HG03469 (cell line): ENCODE measurements at regions not wholly inside any gene's neighbourhood (a gene's known extent, or its start where the extent isn't known, plus 50 kb on each side); places are given as distances from the start of the nearest gene placed in this dataset.

Source experiments
- ATAC-seq: cut with Tn5 transposase; IDR thresholded peaks from one replicate; pipeline ENCODE4 v1.9.1; 2021; ENCODE audit warnings: mild to moderate bottlenecking, moderate library complexity, moderate number of reproducible peaks; ENCODE audit not compliant: unreplicated experiment

GRCh38 chrX:139293991-139294390, 236.5 kb upstream of the F9 start:
- no peak for ATAC-seq

DNA sequence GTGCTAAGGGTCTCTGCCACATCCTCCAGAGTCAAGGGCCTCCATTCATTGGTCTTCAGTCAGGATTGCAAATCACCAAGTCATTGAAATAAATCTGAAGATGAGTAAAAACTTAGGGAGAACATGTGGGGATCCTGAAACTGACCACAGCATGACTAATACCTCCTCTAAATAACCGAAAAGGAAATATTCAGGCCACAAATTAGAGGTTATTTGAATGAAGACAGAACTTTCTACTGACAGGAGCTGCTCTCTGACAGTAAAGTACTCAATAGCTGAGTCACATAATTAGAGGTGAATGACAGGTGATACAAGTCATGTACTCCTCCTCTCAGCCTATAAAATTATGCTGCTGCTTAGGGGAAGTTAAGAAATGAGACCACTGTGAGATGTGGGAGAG, 240.2 kb upstream of the F9 start:
- ATAC-seq: peak; percentile 91

DNA sequence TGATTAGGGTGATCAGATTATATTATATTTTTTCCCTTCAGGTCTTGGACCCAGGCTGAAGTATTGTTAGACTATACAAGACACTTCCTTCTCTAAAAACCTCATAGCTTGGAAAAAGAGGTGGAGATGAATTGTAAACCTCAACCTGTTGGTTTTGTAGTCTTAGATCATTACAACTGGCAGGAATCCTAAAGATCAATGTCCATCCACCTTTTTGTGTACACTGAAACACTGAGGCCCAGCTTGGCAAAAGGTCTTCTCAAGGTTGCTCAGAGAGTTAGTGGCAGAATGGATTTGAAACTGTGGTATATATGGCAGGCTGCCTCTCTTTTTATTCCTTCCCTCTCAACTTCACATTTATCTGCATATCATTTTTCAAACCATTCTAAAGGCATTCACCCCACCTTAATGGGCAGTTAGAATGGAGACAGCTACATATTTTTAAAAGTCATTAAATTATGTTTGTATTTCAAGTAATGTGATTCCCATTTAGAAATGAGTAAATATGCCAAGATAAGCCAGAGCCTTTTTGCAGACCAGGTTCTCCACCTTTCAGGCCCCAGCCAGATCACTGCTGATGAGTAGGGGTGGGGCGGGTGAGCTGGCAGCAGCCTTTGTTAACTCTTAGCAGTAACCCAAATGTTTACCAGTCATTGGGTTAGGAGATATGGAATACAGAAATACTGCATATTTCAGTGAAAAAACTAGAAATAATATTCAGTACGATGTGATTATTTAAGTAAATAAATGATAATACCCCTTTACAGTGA, 243.2 kb upstream of the F9 start:
- no peak for ATAC-seq

GRCh38 chrX:139286342-139286741, 244.2 kb upstream of the F9 start:
- no peak for ATAC-seq

- ATAC-seq: no peak
Measured at GRCh38 chrX:139267851-139268250, 262.7 kb upstream of the F9 start.

GRCh38 chrX:139246295-139246694, 284.2 kb upstream of the F9 start:
- no peak for ATAC-seq

GRCh38 chrX:139237141-139237540, 293.4 kb upstream of the F9 start:
- ATAC-seq: no peak

DNA sequence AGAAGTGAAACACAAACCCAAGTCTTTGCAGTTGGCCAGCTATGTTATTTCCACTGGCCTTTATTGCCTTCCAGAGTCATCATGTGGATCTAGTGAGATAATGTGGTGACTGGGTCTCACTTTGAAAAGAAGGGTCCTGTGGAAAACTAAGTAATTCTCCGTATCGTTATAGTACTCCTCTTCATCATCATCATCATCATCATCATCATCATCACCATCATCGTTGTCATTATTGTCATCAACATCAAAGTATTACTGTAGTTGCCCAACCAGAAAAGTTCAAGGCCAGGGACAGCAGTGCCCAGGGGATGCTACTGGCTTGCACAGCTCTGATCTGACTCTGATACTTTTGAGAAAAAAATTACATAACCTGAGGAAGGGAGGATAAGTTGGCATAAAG, 295.6 kb upstream of the F9 start:
- no peak for ATAC-seq

DNA sequence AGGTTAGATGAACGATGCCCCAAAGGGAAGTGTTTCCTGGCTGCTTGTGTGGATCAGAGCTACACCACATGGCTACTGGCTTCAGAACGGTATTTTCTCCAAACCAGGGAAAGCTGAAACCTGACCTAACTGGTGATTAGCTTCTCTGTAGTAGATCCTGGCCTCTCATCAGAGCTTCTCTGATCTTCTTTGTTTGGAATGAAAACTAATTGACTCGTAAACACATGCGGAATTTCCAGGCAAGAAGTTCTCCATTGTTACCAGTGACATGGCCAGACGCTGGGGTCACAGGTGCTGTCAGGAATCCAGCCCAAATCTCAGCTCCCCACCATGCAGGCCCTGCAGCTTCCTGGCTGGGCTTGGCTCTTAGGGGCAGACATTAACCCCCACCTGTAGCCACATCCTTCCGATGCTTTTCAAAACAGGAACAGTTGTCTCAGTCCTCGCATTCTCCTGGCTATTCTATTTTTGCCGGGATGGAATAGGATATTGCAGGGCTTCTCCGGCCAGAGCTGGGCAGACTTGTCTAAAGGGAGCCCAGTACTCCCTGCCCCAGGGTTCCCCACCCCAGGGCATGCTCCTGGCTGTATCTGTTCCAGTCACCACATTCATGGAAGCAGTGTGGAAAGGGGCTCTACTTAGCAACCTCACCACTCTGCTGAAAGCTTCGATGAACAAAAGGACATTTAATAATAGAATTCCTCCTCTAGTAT, 305.4 kb upstream of the F9 start:
- no peak for ATAC-seq

- no peak for ATAC-seq
Measured at GRCh38 chrX:139222511-139223200, 307.9 kb upstream of the F9 start.

DNA sequence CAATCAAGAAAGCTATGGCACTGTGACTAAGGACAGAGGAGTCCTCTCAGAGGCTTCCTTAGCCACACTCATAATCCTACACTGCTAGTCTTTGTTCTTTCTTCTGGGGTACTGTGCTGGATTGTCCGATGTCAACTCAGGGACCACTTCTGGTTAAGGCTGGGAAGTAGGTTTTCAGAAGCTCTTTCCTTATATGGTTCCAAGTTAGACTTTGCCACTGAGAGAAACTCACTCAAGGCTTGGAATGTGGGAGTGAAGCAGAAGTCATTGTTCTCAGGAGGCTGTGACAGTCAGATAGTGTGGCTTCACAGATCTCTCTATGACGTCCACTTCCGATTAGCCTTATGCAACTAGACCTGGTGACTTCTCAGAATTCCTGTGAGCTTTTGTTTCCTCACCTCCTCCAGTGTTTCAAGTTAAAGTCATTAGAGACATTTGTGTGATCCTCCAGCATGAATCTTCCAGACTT, 317.3 kb upstream of the F9 start:
- no peak for ATAC-seq

DNA sequence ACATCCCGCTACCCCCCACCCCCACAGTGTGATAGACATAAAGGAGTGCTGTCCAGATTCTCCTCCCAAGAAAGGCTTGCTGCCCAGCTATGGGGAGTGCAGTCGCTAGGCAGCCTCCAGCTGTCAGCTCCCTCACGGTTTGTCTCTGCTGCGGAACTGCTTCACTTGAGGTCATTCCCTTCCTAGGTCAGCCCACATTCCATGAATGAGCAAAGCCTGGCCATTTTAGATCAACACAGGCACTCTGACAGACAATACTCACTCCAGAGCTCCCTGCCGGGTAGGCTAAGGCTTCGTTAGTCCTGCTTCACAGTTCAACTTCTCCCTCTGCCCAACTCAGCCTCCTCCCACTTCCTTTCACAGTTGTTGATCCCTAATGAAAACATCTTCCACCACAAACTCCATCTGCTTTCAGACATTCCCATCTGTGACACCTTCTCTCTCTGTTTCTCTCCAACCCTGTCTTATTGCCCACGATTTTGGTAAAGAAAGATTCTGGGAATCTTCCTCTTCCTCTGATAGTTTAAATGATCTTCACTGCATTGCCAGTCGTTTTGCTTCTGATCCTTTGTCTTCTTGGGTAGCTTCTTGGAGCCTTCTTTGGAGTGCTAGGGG, 318.9 kb upstream of the F9 start:
- no peak for ATAC-seq

DNA sequence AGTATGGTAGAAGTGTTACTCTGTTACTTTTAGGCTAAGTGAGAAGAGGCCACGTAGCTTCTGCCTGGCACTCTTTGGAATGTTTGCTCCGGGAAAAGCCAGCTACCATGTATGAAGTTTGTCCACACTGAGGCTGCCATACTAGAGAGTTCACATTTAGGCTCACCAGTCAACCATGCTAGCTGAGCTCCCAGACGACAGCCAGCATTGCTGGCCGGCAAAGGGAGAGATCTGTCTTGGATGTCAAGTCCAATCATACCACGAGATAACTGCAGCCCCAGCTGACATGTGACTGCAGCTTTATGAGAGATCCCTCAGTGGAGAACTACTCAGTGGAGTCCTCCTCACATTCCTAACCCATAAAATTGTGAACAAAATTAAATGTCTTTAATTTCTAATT, 321.2 kb upstream of the F9 start:
- ATAC-seq: no peak

DNA sequence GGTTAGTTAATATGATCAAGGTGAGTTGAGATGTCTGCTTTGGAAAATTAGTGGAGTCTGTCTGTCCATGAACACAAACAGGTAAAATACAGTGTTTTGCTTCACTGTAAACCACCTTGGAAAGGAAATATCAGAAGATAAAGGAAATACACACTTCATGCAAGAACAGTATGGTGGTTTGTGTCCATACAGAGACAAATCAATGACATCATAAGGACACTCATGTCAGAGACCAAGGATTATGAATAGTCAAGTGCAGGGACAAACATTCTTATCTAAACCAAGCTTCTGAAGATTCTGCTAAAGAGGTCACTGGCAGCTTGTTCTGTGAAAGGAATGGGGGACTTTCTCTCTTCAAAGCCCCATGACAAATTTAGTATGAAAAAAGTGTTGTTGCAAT, 322.9 kb upstream of the F9 start:
- ATAC-seq: no peak

DNA sequence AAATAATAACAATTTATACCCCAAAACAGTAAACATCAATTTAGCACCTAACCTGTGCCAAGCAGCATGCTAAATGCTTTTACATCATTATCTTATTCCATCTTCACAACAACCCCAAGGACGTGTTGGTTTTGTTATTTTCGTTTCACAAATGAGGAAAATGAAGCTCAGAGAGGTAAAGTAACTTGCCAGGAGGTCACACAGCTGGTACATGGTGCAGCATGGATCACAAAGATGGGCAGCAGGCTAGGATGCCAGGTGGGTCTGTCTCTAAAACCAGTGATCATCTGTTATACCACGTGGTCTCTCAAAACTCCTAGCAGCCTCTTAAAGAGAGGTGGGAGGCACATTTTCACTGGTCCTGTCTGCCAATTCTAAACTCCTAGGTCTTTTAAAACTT, 323.6 kb upstream of the F9 start:
- no peak for ATAC-seq

DNA sequence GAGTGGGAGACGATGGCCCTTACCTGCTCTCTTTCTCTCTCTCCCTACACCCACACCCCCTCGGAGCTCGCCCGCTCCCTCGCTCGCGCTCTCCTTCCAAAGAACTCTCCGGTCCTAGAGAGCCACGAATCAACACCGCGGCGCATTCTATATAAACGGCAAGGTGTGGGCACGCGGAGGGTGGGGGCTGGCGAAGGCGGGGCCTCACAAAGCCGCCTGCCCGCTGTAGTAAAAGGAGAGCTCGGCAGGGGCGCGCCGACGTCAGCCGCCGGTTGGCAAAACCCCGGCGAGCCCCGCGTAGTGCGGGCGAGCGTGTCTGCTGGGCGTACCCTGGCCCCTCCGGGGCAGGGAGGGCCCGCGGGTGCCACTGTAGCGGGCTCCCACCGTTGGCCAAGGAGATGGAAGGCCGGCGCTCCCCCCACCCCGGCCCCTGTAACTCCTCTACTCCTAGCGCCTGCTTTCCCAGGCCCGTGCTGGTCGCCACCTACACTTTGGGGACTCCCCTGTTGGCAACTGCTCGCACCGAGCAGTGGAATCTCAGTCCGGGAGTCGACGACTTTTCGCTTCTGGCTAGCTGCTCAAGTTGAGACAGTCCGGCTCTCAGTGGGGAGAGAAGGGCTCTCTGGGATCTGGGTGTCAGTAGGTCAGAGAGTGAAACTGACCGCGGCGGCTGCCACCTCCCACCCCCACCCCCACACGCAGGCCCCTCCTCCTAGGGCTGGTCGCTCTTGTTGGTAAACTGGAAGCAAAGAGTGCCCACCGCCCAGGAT, 325.5 kb upstream of the F9 start:
- no peak for ATAC-seq

- no peak for ATAC-seq
Measured at GRCh38 chrX:139204571-139204897, 326.0 kb upstream of the F9 start.

GRCh38 chrX:139203651-139204570, 326.6 kb upstream of the F9 start:
- ATAC-seq: no peak

DNA sequence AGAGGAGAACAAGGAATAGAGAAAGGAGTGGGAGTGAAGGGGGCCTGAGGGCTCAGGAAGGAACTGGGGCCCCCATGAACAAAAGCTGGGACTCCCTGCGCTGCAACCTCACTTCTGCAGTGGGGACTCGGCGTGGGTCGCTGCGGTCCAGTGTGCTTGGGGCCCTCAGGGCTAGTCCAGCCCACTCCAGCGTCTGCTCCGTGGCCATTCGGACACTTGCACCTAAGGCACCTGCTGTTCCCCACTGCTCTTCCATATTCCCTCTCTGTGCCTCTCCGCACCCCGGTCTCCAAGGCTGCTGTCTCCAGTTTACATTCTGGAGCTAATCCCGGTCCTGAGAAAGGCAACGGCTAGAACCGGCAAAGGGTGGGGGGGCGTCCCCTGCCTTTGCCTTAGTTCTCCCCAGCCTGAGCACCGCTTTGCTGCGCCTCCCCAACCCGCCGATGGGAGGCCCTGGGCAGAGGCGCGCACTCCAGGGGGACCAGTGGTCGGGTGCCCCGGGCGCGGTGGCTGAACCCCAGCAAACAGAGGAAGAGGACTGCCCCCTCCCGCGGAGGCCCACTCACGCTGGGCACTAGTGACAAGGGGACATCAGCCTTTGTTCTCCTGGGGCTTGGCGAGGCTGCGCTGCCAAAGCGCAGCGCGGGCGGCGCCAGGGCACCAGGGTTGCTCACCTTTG, 327.7 kb upstream of the F9 start:
- no peak for ATAC-seq
